HCT116 (cell line): ENCODE measurements at regions not wholly inside any gene's neighbourhood (a gene's known extent, or its start where the extent isn't known, plus 50 kb on each side); places are given as distances from the start of the nearest gene placed in this dataset.

Experiments used
- CTCF ChIP-seq, 3 experiments: fragments of 200-600 bp in 1 of 3; sonication (generic) in 1 of 3; IDR thresholded peaks in 2 of 3; conservative IDR thresholded peaks in 1 of 3; 2 replicates each; pipeline ENCODE4 v1.5.1; 2012 to 2017; ENCODE audit warnings: low read depth in 2 of 3, low read length in 2 of 3, antibody characterized with exemption in 1 of 3, borderline replicate concordance in 1 of 3, control low read depth in 1 of 3, mild to moderate bottlenecking in 1 of 3, mixed read lengths in 1 of 3, mixed run types in 1 of 3, moderate library complexity in 1 of 3; ENCODE audit not compliant: insufficient read depth in 1 of 3
- EZH2 ChIP-seq: fragments of 200-600 bp; sonication (generic); IDR thresholded peaks from 2 replicates; pipeline ENCODE4 v1.6.1; 2017; ENCODE audit warnings: antibody characterized with exemption, mixed run types
- POLR2AphosphoS5 ChIP-seq: IDR thresholded peaks from 2 replicates; pipeline ENCODE4 v1.6.1; 2011; ENCODE audit warnings: mild to moderate bottlenecking, low read depth, low read length, moderate library complexity
- ZNF274 ChIP-seq: fragments of 200-500 bp; sonication (Bioruptor generic); IDR thresholded peaks from 2 replicates; pipeline ENCODE4 v1.6.1; 2014; ENCODE audit warnings: mild to moderate bottlenecking, low read depth, low read length, inconsistent platforms

GRCh38 chr13:29711776-29712175, 116.3 kb upstream of the SLC7A1 start:
- TF ChIP-seq ZNF274 (no peak), POLR2AphosphoS5 (no peak), EZH2 (no peak), CTCF (IDR thresholded peaks at IDR 0.05 in 2 of 3, conservative IDR thresholded peaks at IDR 0.05 in 1 of 3; ENCODE audit: borderline replicate concordance in 1 of 3, insufficient read depth in 1 of 3, low read depth in 2 of 3, low read length in 2 of 3) (no peak)
